IMR-90 (cell line): ENCODE measurements at regions not wholly inside any gene's neighbourhood (a gene's known extent, or its start where the extent isn't known, plus 50 kb on each side); places are given as distances from the start of the nearest gene placed in this dataset.

ENCODE experiments used
- ATAC-seq: fragments of 200-7000 bp; cut with Tn5 transposase; 2 replicates; pipeline ENCODE4 v1.9.1; 2020; ENCODE audit warnings: low read depth, mild to moderate bottlenecking, moderate library complexity
- BruUV-seq: library from RNA; stranded (reverse); fragments of 400-500 nt; replicated peaks from 2 replicates; lab custom pipeline; 2021; lab: Mats Ljungman, UMichigan
- CTCF ChIA-PET: fragments of 300-600 bp; formaldehyde crosslinking; extraction: SDS; loops from one replicate; lab custom pipeline; 2021; ENCODE audit warnings: antibody characterized with exemption; lab: Yijun Ruan, JAX
- POLR2A ChIA-PET: fragments of 300-600 bp; sonication (Branson Sonifier 250); formaldehyde crosslinking; loops from one replicate; lab custom pipeline; 2022; ENCODE audit warnings: antibody characterized with exemption; ENCODE audit not compliant: unreplicated experiment; lab: Charles Lee
- DNase-seq: peaks from one replicate; pipeline ENCODE4 v3.0.0; 2013
- H2AFZ ChIP-seq: replicated peaks from 2 replicates; pipeline ENCODE3; 2013; ENCODE audit warnings: low read length, mild to moderate bottlenecking; ENCODE audit not compliant: poor library complexity
- H2AK5ac ChIP-seq: 2 replicates; pipeline ENCODE4 v1.6.1; 2013; ENCODE audit warnings: low read depth, low read length, inconsistent platforms
- H2AK9ac ChIP-seq: replicated peaks from 2 replicates; pipeline ENCODE3; 2013; ENCODE audit warnings: mild to moderate bottlenecking, low read depth, low read length, moderate library complexity; ENCODE audit not compliant: poor library complexity
- H2BK120ac ChIP-seq: 2 replicates; pipeline ENCODE4 v1.6.1; 2013; ENCODE audit warnings: low read depth, low read length, inconsistent platforms
- H2BK15ac ChIP-seq: 3 replicates; pipeline ENCODE4 v1.6.1; 2013; ENCODE audit warnings: low read depth, low read length, inconsistent platforms
- H2BK20ac ChIP-seq: 2 replicates; pipeline ENCODE4 v1.6.1; 2013; ENCODE audit warnings: low read depth, mild to moderate bottlenecking, inconsistent platforms, low read length, moderate library complexity
- H2BK5ac ChIP-seq: 2 replicates; pipeline ENCODE4 v1.6.1; 2013; ENCODE audit warnings: mild to moderate bottlenecking, low read depth, low read length, inconsistent platforms; ENCODE audit not compliant: poor library complexity, severe bottlenecking
- H3K14ac ChIP-seq: replicated peaks from 2 replicates; pipeline ENCODE4 v1.6.1; 2013; ENCODE audit warnings: low read depth, low read length, inconsistent platforms
- H3K18ac ChIP-seq: 2 replicates; pipeline ENCODE4 v1.6.1; 2013; ENCODE audit warnings: low read depth, low read length, control low read depth
- H3K23ac ChIP-seq: 2 replicates; pipeline ENCODE4 v1.6.1; 2013; ENCODE audit warnings: low read depth, low read length, inconsistent platforms
- H3K27ac ChIP-seq: 2 replicates; pipeline ENCODE4 v1.5.1; 2013; ENCODE audit warnings: mild to moderate bottlenecking, control low read depth, low read length; ENCODE audit not compliant: insufficient read depth
- H3K27me3 ChIP-seq: 2 replicates; pipeline ENCODE4 v1.6.1; 2013; ENCODE audit warnings: low read length; ENCODE audit not compliant: control insufficient read depth, insufficient read depth
- H3K36me3 ChIP-seq: 2 replicates; pipeline ENCODE4 v1.6.1; 2013; ENCODE audit warnings: low read length, mixed read lengths; ENCODE audit not compliant: control insufficient read depth, insufficient read depth
- H3K4ac ChIP-seq: 2 replicates; pipeline ENCODE4 v1.6.1; 2013; ENCODE audit warnings: low read depth, low read length, inconsistent platforms
- H3K4me1 ChIP-seq: 2 replicates; pipeline ENCODE4 v1.6.1; 2013; ENCODE audit warnings: low read length, mixed read lengths; ENCODE audit not compliant: control insufficient read depth, insufficient read depth
- H3K4me2 ChIP-seq: 2 replicates; pipeline ENCODE4 v1.6.1; 2013; ENCODE audit warnings: low read depth, mild to moderate bottlenecking, control low read depth, low read length, moderate library complexity
- H3K4me3 ChIP-seq: 2 replicates; pipeline ENCODE4 v1.5.1; 2013; ENCODE audit warnings: low read depth, mild to moderate bottlenecking, control low read depth, low read length, moderate library complexity; ENCODE audit not compliant: insufficient read depth
- H3K56ac ChIP-seq: 2 replicates; pipeline ENCODE4 v1.6.1; 2013; ENCODE audit warnings: low read length, inconsistent platforms; ENCODE audit not compliant: insufficient read depth; ENCODE audit errors: extremely low read depth
- H3K79me1 ChIP-seq, 2 experiments: 2 replicates each; pipeline ENCODE4 v1.6.1; 2013; ENCODE audit warnings: low read length in 2 of 2, inconsistent platforms in 1 of 2, low read depth in 1 of 2
- H3K9ac ChIP-seq: 2 replicates; pipeline ENCODE4 v1.6.1; 2013; ENCODE audit warnings: low read depth, low read length, control low read depth
- H3K9me1 ChIP-seq: 2 replicates; pipeline ENCODE4 v1.6.1; 2013; ENCODE audit warnings: low read length, inconsistent platforms; ENCODE audit not compliant: insufficient read depth
- H3K9me3 ChIP-seq: 2 replicates; pipeline ENCODE4 v1.6.1; 2013; ENCODE audit warnings: low read length; ENCODE audit not compliant: control insufficient read depth, insufficient read depth
- H4K20me1 ChIP-seq: 2 replicates; pipeline ENCODE4 v1.6.1; 2013; ENCODE audit warnings: low read length, inconsistent platforms; ENCODE audit not compliant: insufficient read depth
- H4K5ac ChIP-seq: 2 replicates; pipeline ENCODE4 v1.6.1; 2013; ENCODE audit warnings: mild to moderate bottlenecking, low read depth, low read length, control low read depth
- H4K8ac ChIP-seq, 2 experiments: 2 replicates each; pipeline ENCODE4 v1.6.1; 2013; ENCODE audit warnings: low read depth in 2 of 2, low read length in 2 of 2, control low read depth in 1 of 2, inconsistent platforms in 1 of 2
- H4K91ac ChIP-seq: 2 replicates; pipeline ENCODE4 v1.6.1; 2013; ENCODE audit warnings: low read depth, low read length, inconsistent platforms; ENCODE audit not compliant: insufficient read depth
- BHLHE40 ChIP-seq: fragments of 150-350 bp; IDR thresholded peaks from 2 replicates; pipeline ENCODE4 v1.6.1; 2016; ENCODE audit warnings: mild to moderate bottlenecking, low read depth, low read length
- CTCF ChIP-seq: conservative IDR thresholded peaks from 2 replicates; pipeline ENCODE4 v1.5.1; 2012; ENCODE audit warnings: mild to moderate bottlenecking, low read depth, low read length, improper control_type of control experiment
- FOS ChIP-seq: fragments of 150-350 bp; IDR thresholded peaks from 2 replicates; pipeline ENCODE4 v1.6.1; 2016; ENCODE audit warnings: low read depth, low read length
- MAZ ChIP-seq: IDR thresholded peaks from 2 replicates; pipeline ENCODE4 v1.6.1; 2012; ENCODE audit warnings: low read depth, mild to moderate bottlenecking, low read length, improper control_type of control experiment, moderate library complexity, borderline replicate concordance
- MXI1 ChIP-seq: IDR thresholded peaks from 2 replicates; pipeline ENCODE4 v1.6.1; 2012; ENCODE audit warnings: low read depth, mild to moderate bottlenecking, low read length, moderate library complexity, borderline replicate concordance
- NFE2L2 ChIP-seq: fragments of 150-350 bp; IDR thresholded peaks from 2 replicates; pipeline ENCODE4 v1.6.1; 2016; ENCODE audit warnings: low read depth, mild to moderate bottlenecking, low read length
- SMC3 ChIP-seq: fragments of 150-350 bp; IDR thresholded peaks from 2 replicates; pipeline ENCODE4 v1.6.1; 2016; ENCODE audit warnings: low read depth, mild to moderate bottlenecking, antibody characterized with exemption, low read length, moderate library complexity
- dilution Hi-C: fragments of 300-500 bp; cut with HindIII; formaldehyde crosslinking; loops from one replicate; pipeline ENCODE4 v1.14.3; 2018; ENCODE audit warnings: low sequenced_read_pairs; ENCODE audit not compliant: unreplicated experiment
- in situ Hi-C: fragments of 300-500 bp; cut with MboI; formaldehyde crosslinking; loops from 3 replicates; pipeline ENCODE4 v1.14.3; 2019; ENCODE audit warnings: low sequenced_read_pairs, inconsistent platforms, mixed read lengths
- intact Hi-C: fragments of 100-400 bp; cut with micrococcal nuclease; formaldehyde crosslinking; loops from 2 replicates; pipeline ENCODE4 v1.10.0; 2022

DNA sequence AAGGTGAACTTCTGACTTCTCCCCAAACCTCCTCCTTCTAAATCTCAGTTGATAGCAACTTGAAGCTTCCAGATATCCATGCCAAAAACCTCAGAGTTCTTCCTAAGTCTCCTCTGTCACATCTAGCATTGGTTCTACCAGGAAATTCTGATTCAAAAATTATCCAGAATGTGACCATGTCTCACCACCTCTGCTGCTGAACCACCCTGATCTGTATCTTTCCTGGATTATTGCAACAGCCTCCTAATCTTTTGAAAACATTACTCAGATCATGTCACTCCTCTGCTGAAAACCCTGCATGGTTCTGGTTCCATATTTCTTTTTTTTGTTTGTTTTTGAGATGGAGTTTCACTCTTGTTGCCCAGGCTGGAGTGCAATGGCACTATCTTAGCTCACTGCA is 78.7 kb upstream of the TNFSF11 start:
- dilution Hi-C loops, result no loop called here
- H3K4ac ChIP-seq, result no peak overlapping the region

More for the DNA sequence above, 78.7 kb upstream of the TNFSF11 start:
- BruUV-seq, result no TSS peak
- no peak overlapping the region for H2BK20ac ChIP-seq
- no peaks in the 10 kb centered on the region for H3K4me1 ChIP-seq
- in situ Hi-C loops, result no loop called here
- no peak overlapping the region for H3K9ac ChIP-seq
- H3K27me3 ChIP-seq, result peaks cover 25% of the 10 kb centered on the region
- no peak overlapping the region for H4K5ac ChIP-seq
- H3K4me2 ChIP-seq, result no peak overlapping the region
- H2BK5ac ChIP-seq, result no peak overlapping the region
- H2BK120ac ChIP-seq, result no peak overlapping the region
- H3K36me3 ChIP-seq, result no peaks in the 10 kb centered on the region
- no peaks in the 10 kb centered on the region for H4K20me1 ChIP-seq
- H2AK9ac ChIP-seq, result no peak overlapping the region
- no peak overlapping the region for H4K8ac ChIP-seq
- TF ChIP-seq BHLHE40 (no peak), MAZ (no peak), FOS (no peak), CTCF (no peak), SMC3 (no peak), NFE2L2 (no peak), MXI1 (no peak)
- H3K4me3 ChIP-seq, result no peak overlapping the region
- ATAC-seq (no peak), DNase-seq (no peak)
- no peak overlapping the region for H4K91ac ChIP-seq
- H3K27ac ChIP-seq, result no peak overlapping the region
- no peak overlapping the region for H3K23ac ChIP-seq
- H3K9me3 ChIP-seq, result no peaks in the 10 kb centered on the region
- H3K14ac ChIP-seq, result no peak overlapping the region
- H2AK5ac ChIP-seq, result no peak overlapping the region
- H3K9me1 ChIP-seq, result no peaks in the 10 kb centered on the region
- ChIA-PET CTCF (no interaction called here), POLR2A (no interaction called here)
- intact Hi-C loops, result no loop called here
- no peak overlapping the region for H2AFZ ChIP-seq
- no peak overlapping the region for H3K56ac ChIP-seq
- H2BK15ac ChIP-seq, result no peak overlapping the region
- no peaks in the 10 kb centered on the region for H3K79me1 ChIP-seq
- H3K18ac ChIP-seq, result no peak overlapping the region
